ENCODE measurements at regions not wholly inside any gene's neighbourhood (a gene's known extent, or its start where the extent isn't known, plus 50 kb on each side); places are given as distances from the start of the nearest gene placed in this dataset.

- intact Hi-C loops (cut with micrococcal nuclease): no loop called here
- H3K27ac Mint-ChIP-seq: no peak overlapping the region
- H3K36me3 Mint-ChIP-seq (ENCODE audit: low read depth): no peaks in the 10 kb centered on the region
- ATAC-seq (no peak), DNase-seq (no peak)
- TF ChIP-seq, protein P1, sequence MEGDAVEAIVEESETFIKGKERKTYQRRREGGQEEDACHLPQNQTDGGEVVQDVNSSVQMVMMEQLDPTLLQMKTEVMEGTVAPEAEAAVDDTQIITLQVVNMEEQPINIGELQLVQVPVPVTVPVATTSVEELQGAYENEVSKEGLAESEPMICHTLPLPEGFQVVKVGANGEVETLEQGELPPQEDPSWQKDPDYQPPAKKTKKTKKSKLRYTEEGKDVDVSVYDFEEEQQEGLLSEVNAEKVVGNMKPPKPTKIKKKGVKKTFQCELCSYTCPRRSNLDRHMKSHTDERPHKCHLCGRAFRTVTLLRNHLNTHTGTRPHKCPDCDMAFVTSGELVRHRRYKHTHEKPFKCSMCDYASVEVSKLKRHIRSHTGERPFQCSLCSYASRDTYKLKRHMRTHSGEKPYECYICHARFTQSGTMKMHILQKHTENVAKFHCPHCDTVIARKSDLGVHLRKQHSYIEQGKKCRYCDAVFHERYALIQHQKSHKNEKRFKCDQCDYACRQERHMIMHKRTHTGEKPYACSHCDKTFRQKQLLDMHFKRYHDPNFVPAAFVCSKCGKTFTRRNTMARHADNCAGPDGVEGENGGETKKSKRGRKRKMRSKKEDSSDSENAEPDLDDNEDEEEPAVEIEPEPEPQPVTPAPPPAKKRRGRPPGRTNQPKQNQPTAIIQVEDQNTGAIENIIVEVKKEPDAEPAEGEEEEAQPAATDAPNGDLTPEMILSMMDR (IDR thresholded peaks at IDR 0.05): no peak
- peaks cover 6% of the 10 kb centered on the region for H3K4me1 Mint-ChIP-seq (ENCODE audit: low read depth)
- no peaks in the 10 kb centered on the region for H3K27me3 Mint-ChIP-seq
- H3K9me3 Mint-ChIP-seq: no peaks in the 10 kb centered on the region
- no peak overlapping the region for H3K4me3 Mint-ChIP-seq
- ChIA-PET POLR2A (no interaction called here), CTCF (no interaction called here)
These were observed 62.0 kb downstream of the HFE start for GRCh38 chr6:26149240-26149639.

GRCh38 chr6:26152226-26153101, 65.2 kb downstream of the HFE start:
- no peaks in the 10 kb centered on the region for H3K9me3 Mint-ChIP-seq
- intact Hi-C loops (cut with micrococcal nuclease): no loop called here
- TF ChIP-seq, protein P1 (IDR thresholded peaks at IDR 0.05): no peak
- H3K4me3 Mint-ChIP-seq: no peak overlapping the region
- peaks cover 4% of the 10 kb centered on the region for H3K27me3 Mint-ChIP-seq
- ATAC-seq (no peak), DNase-seq (no peak)
- H3K4me1 Mint-ChIP-seq (ENCODE audit: low read depth): peaks cover 18% of the 10 kb centered on the region
- H3K27ac Mint-ChIP-seq: no peak overlapping the region
- ChIA-PET CTCF (interaction anchor here (1.7 kb wide), 1 partner anchor 26 kb away, joined by 4 read pairs; no protein-coding TSS in a partner anchor), POLR2A (interaction anchor here (0.7 to 1.4 kb wide), 7 partner anchors 26 to 106 kb away, joined by 3 to 14 read pairs (median 4); a partner anchor contains a TSS)
- H3K36me3 Mint-ChIP-seq (ENCODE audit: low read depth): peaks cover 7% of the 10 kb centered on the region

DNA sequence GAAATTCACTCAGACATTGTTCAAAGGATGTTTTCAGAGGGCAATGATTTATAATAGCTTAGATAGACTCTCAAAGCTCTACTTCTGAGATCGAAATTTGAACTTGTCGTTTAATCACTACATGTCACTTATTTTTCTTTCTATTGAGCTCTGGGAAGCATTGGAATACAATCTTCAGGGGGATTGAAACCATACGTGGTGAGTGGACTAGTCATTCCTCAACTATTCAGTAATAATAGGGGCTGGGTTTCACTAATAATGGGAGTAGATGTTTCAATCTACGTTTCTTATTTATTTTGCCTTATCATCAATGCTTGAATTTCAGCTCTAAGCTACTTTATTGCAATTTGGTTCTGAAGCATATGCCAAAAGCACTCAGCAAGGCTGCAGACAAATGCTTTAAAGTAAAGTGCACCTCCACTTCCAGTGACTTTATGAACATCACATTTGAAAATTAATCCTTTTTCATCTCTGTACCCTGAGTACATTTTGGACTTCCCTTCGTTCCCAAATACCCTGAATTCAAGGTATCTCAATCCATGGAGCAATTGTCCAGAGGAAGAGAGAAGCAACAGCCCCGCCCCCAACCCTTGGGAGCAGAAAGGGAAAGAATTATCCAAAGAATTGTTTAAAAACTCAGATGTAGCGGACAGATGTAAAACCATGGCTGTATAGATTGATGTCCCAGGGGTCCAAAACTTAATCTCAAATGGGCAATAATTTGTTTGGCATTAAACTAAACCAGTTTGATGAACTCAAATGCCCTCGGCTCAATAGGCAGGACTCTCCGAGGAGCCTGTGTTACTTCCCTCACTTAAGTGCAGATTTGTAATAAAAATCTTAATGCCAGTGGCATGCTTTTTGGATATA, 68.1 kb downstream of the HFE start:
- H3K4me1 Mint-ChIP-seq (ENCODE audit: low read depth): peaks cover 31% of the 10 kb centered on the region
- H3K9me3 Mint-ChIP-seq: no peaks in the 10 kb centered on the region
- peak overlapping the region; percentile 93 for H3K27ac Mint-ChIP-seq
- ChIA-PET CTCF (interaction anchor here (0.6 to 2.5 kb wide), 3 partner anchors 8 to 31 kb away, joined by 3 to 14 read pairs (median 3); a partner anchor contains a TSS), POLR2A (interaction anchor here (0.8 to 8.4 kb wide), 27 partner anchors 9 to 1652 kb away, joined by 3 to 1225 read pairs (median 43); partner anchors contain the start of gene HFE)
- TF ChIP-seq, protein P1 (IDR thresholded peaks at IDR 0.05): no peak
- ATAC-seq (no peak), DNase-seq (no peak)
- peak overlapping the region; percentile 88 for H3K4me3 Mint-ChIP-seq
- peaks cover 25% of the 10 kb centered on the region for H3K36me3 Mint-ChIP-seq (ENCODE audit: low read depth)
- peaks cover 14% of the 10 kb centered on the region for H3K27me3 Mint-ChIP-seq
- intact Hi-C loops (cut with micrococcal nuclease): loop anchor here (5.0 kb wide), 1 partner anchor 42 kb away; a partner anchor contains a TSS

- intact Hi-C loops (cut with micrococcal nuclease): loop anchor here (5.0 kb wide), 1 partner anchor 41 kb away; a partner anchor contains a TSS
- TF ChIP-seq, protein P1 (IDR thresholded peaks at IDR 0.05): no peak
- DNase-seq (peak; percentile 87), ATAC-seq (peak; percentile 41)
- Mint-ChIP-seq H3K4me3 (peak overlapping the region; percentile 88), H3K36me3 (ENCODE audit: low read depth) (peaks cover 25% of the 10 kb centered on the region), H3K9me3 (no peaks in the 10 kb centered on the region), H3K27ac (peak overlapping the region; percentile 93), H3K4me1 (ENCODE audit: low read depth) (peaks cover 36% of the 10 kb centered on the region), H3K27me3 (peaks cover 14% of the 10 kb centered on the region)
- POLR2A ChIA-PET: interaction anchor here (0.6 to 8.4 kb wide), 38 partner anchors 9 to 1680 kb away, joined by 3 to 1225 read pairs (median 22); partner anchors contain the start of gene HFE
- CTCF ChIA-PET: interaction anchor here (2.5 kb wide), 1 partner anchor 32 kb away, joined by 14 read pairs; a partner anchor contains a TSS
These were observed 69.0 kb downstream of the HFE start for GRCh38 chr6:26156105-26156849.

All from activated CD8-positive, alpha-beta T cell treated with anti-CD3 and anti-CD28 coated beads for 36 hours (primary cell).